C4-2B (cell line): ENCODE measurements at regions not wholly inside any gene's neighbourhood (a gene's known extent, or its start where the extent isn't known, plus 50 kb on each side); places are given as distances from the start of the nearest gene placed in this dataset.
"Not testable (repeated sequence)": the region's sequence is repeated elsewhere in the genome, so short reads cannot be mapped to it uniquely, and the experiment has no call there.

Experiments
- H3K27ac ChIP-seq: fragments of 450-650 bp; 2 replicates; pipeline ENCODE4 v1.5.1; 2017
- ZFX ChIP-seq: fragments of 450-650 bp; IDR thresholded peaks from 2 replicates; pipeline ENCODE4 v1.6.1; 2017
- TF ChIP-seq, protein P1 (sequence below): fragments of 450-650 bp; conservative IDR thresholded peaks from 2 replicates; pipeline ENCODE4 v1.5.1; 2017; ENCODE audit warnings: mild to moderate bottlenecking

- TF ChIP-seq, protein P1, sequence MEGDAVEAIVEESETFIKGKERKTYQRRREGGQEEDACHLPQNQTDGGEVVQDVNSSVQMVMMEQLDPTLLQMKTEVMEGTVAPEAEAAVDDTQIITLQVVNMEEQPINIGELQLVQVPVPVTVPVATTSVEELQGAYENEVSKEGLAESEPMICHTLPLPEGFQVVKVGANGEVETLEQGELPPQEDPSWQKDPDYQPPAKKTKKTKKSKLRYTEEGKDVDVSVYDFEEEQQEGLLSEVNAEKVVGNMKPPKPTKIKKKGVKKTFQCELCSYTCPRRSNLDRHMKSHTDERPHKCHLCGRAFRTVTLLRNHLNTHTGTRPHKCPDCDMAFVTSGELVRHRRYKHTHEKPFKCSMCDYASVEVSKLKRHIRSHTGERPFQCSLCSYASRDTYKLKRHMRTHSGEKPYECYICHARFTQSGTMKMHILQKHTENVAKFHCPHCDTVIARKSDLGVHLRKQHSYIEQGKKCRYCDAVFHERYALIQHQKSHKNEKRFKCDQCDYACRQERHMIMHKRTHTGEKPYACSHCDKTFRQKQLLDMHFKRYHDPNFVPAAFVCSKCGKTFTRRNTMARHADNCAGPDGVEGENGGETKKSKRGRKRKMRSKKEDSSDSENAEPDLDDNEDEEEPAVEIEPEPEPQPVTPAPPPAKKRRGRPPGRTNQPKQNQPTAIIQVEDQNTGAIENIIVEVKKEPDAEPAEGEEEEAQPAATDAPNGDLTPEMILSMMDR: no peak
- TF ChIP-seq ZFX: no peak
These were observed 136.9 kb downstream of the SKIDA1 start for GRCh38 chr10:21388589-21388988.

GRCh38 chr10:21387868-21388267 is 137.6 kb downstream of the SKIDA1 start:
- TF ChIP-seq, protein P1: no peak
- no peak for TF ChIP-seq ZFX
- no peak overlapping the region for H3K27ac ChIP-seq

More at GRCh38 chr10:21388589-21388988, 136.9 kb downstream of the SKIDA1 start:
- H3K27ac ChIP-seq: no peak overlapping the region

GRCh38 chr10:21385996-21386585 is 139.4 kb downstream of the SKIDA1 start:
- TF ChIP-seq, protein P1: no peak
- H3K27ac ChIP-seq: no peak overlapping the region

DNA sequence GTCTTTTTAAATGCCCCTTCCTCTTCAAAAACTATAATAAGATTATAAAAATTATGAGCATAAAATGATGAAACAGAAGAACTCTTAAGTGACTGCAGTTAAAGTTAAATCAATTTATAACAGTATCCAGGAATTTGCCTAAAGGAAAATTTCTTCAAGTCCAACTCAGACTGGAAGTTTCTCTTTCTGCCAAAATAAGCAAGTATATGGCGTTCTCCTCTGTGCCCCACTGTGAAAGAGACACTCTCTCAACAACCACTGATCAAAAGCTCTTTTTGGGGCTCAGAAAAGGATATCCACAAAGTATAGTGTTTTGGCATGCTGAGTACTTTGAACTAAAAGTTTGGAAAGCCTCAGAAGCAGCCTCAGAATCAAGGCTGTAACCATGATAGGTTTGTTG is 139.9 kb downstream of the SKIDA1 start:
- no peak for TF ChIP-seq ZFX
- TF ChIP-seq, protein P1: no peak
- H3K27ac ChIP-seq: no peak overlapping the region

- H3K27ac ChIP-seq: no peak overlapping the region
- no peak for TF ChIP-seq ZFX
- TF ChIP-seq, protein P1: no peak
These were observed 146.3 kb downstream of the SKIDA1 start for GRCh38 chr10:21379143-21379542.

- not testable (repeated sequence) for H3K27ac ChIP-seq
These were observed 150.2 kb downstream of the SKIDA1 start for GRCh38 chr10:21375274-21375673.

DNA sequence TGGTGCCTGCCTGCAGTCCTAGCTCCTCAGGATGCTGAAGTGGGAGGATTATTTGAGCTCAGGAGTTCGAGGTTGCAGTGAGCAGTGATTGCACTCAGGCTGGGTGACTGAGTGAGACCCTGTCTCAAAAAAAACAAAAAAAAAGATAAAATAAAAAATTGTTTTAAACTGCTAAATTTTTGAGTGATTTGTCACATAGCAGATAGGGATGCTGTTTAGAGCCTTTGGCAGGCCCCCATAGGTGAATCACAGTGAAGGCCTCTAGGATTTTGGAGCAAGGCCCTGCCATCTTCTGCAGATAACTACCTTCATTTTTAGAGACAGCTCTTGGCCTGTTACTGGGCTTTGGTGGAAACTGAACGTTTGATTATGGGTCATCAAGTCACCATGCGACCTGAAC is 151.6 kb downstream of the SKIDA1 start:
- H3K27ac ChIP-seq: not testable (repeated sequence)

DNA sequence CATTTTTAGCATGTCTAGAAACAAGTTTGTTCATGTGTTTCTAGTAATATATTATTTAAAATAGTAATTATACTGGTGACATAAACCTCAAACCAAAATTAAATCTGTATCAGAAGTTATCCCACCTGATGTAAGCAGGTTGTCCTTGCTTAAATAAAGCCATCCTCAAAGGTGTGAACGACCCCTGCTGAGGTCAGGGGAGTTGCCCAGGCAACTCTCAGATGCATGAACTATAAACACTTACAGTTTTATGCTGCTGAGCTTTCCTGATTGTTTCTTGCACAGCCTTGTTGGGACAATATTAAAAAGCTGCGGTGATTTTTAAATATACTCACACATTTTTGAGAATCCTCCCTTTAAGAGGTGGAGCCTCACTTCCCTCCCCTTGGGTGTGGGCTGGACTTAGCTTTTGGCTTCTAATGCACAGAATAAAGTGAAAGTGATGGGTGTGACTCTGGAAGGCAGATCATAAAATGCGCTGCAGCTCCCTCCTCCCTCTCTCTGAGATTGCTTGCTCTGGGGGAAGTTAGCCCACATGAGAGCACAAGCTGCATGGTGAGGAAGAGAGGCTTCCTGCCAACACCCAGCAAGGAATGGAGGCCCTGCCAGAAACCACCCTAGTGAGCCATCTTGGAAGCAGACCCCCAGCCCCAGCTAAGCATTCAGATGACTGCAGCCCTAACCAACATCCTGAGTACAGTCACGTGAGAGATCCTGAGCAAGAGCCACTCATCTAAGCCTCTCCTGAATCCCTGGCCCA is 152.7 kb downstream of the SKIDA1 start:
- TF ChIP-seq ZFX: no peak
- TF ChIP-seq, protein P1: no peak
- peak overlapping the region; percentile 4; the same call in 1 of the 2 replicates for H3K27ac ChIP-seq
